B cell (primary cell): ENCODE measurements at regions not wholly inside any gene's neighbourhood (a gene's known extent, or its start where the extent isn't known, plus 50 kb on each side); places are given as distances from the start of the nearest gene placed in this dataset.

Source experiments
- EZH2 ChIP-seq: IDR thresholded peaks from 2 replicates; pipeline ENCODE4 v1.6.1; 2012; ENCODE audit warnings: borderline replicate concordance, low read depth, mild to moderate bottlenecking, moderate library complexity, low read length; ENCODE audit not compliant: insufficient read depth, poor library complexity, severe bottlenecking
- TF ChIP-seq, protein P1 (sequence below): fragments of 200-600 bp; IDR thresholded peaks from one replicate; pipeline ENCODE4 v1.8.0; 2022; ENCODE audit warnings: antibody characterized with exemption, mild to moderate bottlenecking

- TF ChIP-seq, protein P1, sequence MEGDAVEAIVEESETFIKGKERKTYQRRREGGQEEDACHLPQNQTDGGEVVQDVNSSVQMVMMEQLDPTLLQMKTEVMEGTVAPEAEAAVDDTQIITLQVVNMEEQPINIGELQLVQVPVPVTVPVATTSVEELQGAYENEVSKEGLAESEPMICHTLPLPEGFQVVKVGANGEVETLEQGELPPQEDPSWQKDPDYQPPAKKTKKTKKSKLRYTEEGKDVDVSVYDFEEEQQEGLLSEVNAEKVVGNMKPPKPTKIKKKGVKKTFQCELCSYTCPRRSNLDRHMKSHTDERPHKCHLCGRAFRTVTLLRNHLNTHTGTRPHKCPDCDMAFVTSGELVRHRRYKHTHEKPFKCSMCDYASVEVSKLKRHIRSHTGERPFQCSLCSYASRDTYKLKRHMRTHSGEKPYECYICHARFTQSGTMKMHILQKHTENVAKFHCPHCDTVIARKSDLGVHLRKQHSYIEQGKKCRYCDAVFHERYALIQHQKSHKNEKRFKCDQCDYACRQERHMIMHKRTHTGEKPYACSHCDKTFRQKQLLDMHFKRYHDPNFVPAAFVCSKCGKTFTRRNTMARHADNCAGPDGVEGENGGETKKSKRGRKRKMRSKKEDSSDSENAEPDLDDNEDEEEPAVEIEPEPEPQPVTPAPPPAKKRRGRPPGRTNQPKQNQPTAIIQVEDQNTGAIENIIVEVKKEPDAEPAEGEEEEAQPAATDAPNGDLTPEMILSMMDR = no peak
- no peak for TF ChIP-seq EZH2
These were observed 234.1 kb downstream of the STK31 start for GRCh38 chr7:23944131-23944530.
